ENCODE measurements at regions not wholly inside any gene's neighbourhood (a gene's known extent, or its start where the extent isn't known, plus 50 kb on each side); places are given as distances from the start of the nearest gene placed in this dataset.

- no peak for TF ChIP-seq CTCF (IDR thresholded peaks at IDR 0.05)
- TF ChIP-seq POLR2A (IDR thresholded peaks at IDR 0.05), result no peak
Measured at GRCh38 chr6:147979966-147980365, 362.7 kb upstream of the SASH1 start.
